NCI-H2227 (cell line): ENCODE measurements at regions not wholly inside any gene's neighbourhood (a gene's known extent, or its start where the extent isn't known, plus 50 kb on each side); places are given as distances from the start of the nearest gene placed in this dataset.

Source experiments
- DNase-seq: peaks from one replicate; lab custom pipeline; 2025; ENCODE audit not compliant: unreplicated experiment; lab: John Stamatoyannopoulos, UW

- no peak for DNase-seq
These were observed 685.6 kb downstream of the RPS29 start for GRCh38 chr14:48900565-48900964.

GRCh38 chr14:48890333-48890732, 695.8 kb downstream of the RPS29 start:
- DNase-seq = no peak

DNA sequence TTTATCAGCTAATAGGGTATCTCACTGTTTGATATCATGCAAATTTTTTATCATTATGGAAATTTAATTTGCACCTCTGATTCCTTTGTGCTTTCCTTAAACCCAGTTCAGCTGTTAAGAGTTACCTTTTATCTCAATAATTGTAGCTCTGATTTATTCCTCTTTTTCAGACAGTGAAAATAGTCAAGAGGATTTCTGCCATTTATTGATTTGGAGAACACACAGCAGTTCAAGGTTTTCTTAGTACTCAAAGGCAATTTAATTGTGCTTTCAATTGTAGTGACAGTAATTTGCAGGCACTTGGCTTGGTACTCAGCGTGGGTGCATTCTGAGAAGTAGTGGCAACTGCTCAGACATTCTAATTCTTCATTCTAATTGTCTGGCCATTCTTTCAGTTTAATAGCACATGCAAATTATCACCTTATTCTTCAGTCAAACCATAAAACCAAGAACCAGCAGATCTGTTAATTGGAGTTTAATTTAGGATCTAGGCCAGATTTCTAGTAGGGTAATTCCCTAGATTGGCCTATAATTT, 709.3 kb downstream of the RPS29 start:
- no peak for DNase-seq

GRCh38 chr14:48874711-48875110, 711.5 kb downstream of the RPS29 start:
- DNase-seq = no peak

DNA sequence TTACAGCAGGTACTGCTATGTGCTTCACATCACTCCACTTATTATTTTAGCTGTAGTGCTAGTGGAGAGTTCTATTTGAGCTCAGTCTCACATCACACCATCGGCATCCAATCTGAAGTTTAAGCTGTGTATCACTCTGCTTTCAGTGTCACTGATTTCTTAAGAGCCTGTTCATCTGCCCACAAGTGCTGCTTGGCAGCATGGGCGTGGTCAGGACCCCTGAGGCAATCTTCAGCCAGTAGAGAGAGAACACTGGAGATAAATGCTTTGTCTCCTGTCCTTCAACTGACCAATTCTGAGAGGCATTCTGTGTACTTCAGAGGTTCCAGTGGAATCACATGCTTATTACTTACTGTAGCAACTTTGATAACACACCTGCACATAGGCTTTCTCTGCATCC, 728.8 kb downstream of the RPS29 start:
- DNase-seq = no peak

- no peak for DNase-seq
These were observed 733.0 kb downstream of the RPS29 start for GRCh38 chr14:48853159-48853558.

DNA sequence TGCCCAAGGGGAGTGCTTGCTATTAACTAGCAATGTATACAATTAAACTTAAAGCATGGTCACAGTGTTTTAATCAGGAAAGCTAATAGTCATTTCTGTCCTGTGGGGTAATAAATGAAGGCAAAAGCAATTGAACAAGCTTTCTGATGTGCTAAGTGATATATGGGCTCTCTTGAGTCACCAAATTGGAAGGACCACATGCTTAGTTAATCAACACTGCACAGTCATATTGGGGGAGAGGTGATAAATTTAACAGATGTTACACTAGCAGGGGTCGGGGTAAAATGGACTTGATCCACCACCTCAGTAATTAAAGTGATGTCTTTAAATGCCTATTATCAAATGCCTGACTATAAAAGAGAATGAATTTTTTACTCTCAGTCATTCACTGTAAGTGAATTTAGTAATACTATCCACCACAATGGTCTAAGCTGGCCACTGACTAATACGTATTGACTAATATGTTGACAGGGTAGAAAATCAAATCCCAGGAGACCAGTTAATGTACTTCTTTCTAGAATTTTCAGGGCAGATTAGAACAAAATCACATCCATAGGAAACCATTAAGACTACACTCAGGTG, 736.3 kb downstream of the RPS29 start:
- DNase-seq = no peak

GRCh38 chr14:48842785-48843184, 743.4 kb downstream of the RPS29 start:
- DNase-seq = no peak

- no peak for DNase-seq
These were observed 760.1 kb downstream of the RPS29 start for GRCh38 chr14:48826058-48826457.

GRCh38 chr14:48814562-48814961, 771.6 kb downstream of the RPS29 start:
- no peak for DNase-seq

GRCh38 chr14:48805315-48805714, 780.9 kb downstream of the RPS29 start:
- DNase-seq = no peak

DNA sequence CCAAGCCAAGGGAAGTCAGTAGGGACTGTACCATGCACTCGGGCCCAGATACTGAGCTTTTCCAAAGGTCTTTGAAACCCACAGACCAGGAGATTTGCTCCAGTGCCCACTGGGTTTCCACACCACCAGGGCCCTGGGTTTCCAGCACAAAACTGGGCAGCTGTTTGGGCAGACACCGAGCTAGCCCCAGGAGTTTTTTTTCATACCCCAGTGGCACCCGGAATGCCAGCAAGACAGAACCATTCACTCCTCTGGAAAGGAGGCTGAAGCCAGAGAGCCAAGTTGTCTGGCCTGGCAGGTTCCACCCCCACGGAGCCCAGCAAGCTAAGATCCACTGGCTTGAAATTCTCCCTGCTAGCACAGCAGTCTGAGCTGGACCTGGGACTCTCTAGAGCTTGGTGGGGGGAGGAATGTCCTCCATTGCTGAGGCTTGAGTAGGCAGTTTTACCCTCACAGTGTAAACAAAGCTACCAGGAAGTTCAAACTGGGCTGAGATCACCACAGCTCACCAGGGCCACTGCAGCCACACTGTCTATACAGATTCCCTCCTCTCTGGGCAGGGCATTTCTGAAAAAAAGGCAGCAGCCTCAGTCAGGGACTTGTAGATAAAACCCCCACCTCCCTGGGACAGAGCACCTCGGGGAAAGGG, 793.7 kb downstream of the RPS29 start:
- DNase-seq = no peak

DNA sequence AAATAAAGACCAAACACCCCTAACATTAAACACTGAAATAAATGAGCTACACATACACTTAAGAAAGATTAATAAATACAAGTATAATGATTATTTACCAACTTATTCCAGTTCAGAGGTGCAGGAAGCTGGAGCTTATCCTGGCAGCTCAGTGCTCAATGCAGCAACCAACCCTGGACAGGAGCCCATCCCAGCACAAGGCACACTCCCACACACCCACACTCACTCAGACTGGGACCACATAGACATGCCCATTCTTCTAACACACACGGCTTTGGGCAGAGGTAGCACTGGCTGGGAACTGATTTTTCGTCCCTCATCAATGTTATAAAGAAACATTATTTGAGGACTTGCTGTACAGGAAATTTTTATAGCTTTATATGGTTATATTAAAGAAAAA, 797.4 kb downstream of the RPS29 start:
- DNase-seq = no peak

GRCh38 chr14:48786498-48786897, 799.7 kb downstream of the RPS29 start:
- no peak for DNase-seq

DNA sequence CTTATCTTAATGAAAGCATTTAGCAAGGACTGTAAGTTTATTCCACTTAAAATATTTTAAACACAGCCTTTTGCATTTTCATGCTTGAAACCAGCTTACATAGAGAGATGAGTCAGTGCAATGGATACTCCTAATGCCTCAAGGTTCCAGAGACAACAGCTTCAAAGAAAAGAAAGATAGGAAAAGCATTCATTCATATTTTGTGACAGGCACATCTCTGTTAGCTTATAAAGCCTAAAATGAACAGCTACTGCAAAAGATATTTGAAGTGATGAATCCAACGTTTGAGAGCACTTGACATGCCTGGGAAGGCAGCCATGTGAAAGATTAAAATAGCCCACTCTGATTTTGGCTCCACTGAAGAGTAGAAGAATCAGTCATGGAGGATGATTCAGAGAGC, 814.5 kb downstream of the RPS29 start:
- DNase-seq = no peak

DNA sequence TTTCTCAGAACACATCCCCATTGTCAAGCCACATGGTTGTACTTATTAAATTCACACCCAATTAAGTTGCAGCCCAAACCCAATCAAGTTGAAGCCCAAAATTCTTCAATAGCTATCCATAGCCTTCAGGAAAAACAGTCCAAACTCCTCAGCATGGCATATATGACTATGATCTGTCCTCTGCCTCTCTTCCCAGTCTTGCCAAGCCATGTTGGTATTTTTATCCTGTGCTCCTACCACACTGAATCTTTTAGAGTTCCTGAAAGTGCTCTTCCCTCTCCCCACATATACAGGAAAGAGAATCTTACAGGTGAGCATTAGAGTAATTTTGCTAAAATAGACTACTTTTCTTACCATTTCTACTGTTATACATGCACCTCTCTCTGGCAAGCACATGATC, 834.9 kb downstream of the RPS29 start:
- no peak for DNase-seq

- no peak for DNase-seq
These were observed 838.0 kb downstream of the RPS29 start for GRCh38 chr14:48748151-48748675.

- no peak for DNase-seq
These were observed 838.6 kb downstream of the RPS29 start for GRCh38 chr14:48747561-48748089.

GRCh38 chr14:48744202-48744601, 842.0 kb downstream of the RPS29 start:
- DNase-seq = no peak

GRCh38 chr14:48738186-48738925, 847.8 kb downstream of the RPS29 start:
- no peak for DNase-seq

- no peak for DNase-seq
These were observed 850.6 kb downstream of the RPS29 start for GRCh38 chr14:48735607-48736006.

GRCh38 chr14:48731260-48731659, 854.9 kb downstream of the RPS29 start:
- DNase-seq = no peak
